ENCODE measurements at regions not wholly inside any gene's neighbourhood (a gene's known extent, or its start where the extent isn't known, plus 50 kb on each side); places are given as distances from the start of the nearest gene placed in this dataset.

- Mint-ChIP-seq H3K4me3 (no peak overlapping the region), H3K27me3 (ENCODE audit: low read depth) (peaks cover 15% of the 10 kb centered on the region), H3K36me3 (peaks cover 67% of the 10 kb centered on the region), H3K4me1 (no peaks in the 10 kb centered on the region), H3K9me3 (peaks cover 64% of the 10 kb centered on the region), H3K27ac (no peak overlapping the region)
- ATAC-seq (no peak), DNase-seq (ENCODE audit: low spot score) (no peak)
- ChIA-PET CTCF (no interaction called here), POLR2A (no interaction called here)
- TF ChIP-seq ZSCAN18 (CRISPR knock-in tag; IDR thresholded peaks at IDR 0.05) = no peak
- TF ChIP-seq FOXP1 (CRISPR knock-in tag; IDR thresholded peaks at IDR 0.05; ENCODE audit: borderline replicate concordance) = no peak
- TF ChIP-seq PRRX2 (CRISPR knock-in tag; IDR thresholded peaks at IDR 0.05) = no peak
- no peak for TF ChIP-seq USF2 (CRISPR knock-in tag; IDR thresholded peaks at IDR 0.05)
- TF ChIP-seq NFYB (CRISPR knock-in tag; conservative IDR thresholded peaks at IDR 0.05; ENCODE audit: low read depth) = no peak
- no peak for TF ChIP-seq GTF2I (CRISPR knock-in tag; conservative IDR thresholded peaks at IDR 0.05)
- no peak for TF ChIP-seq FOXJ3 (CRISPR knock-in tag; IDR thresholded peaks at IDR 0.05; ENCODE audit: borderline replicate concordance)
- no peak for TF ChIP-seq ESRRA (CRISPR knock-in tag; IDR thresholded peaks at IDR 0.05; ENCODE audit: borderline replicate concordance)
- TF ChIP-seq NFE2L1 (CRISPR knock-in tag; IDR thresholded peaks at IDR 0.05) = no peak
- no peak for TF ChIP-seq CTCF (IDR thresholded peaks at IDR 0.05)
- no peak for TF ChIP-seq KAT7 (CRISPR knock-in tag; IDR thresholded peaks at IDR 0.05; ENCODE audit: borderline replicate concordance)
- no peak for TF ChIP-seq ELF4 (CRISPR knock-in tag; IDR thresholded peaks at IDR 0.05; ENCODE audit: low read depth)
- TF ChIP-seq TP53 (CRISPR knock-in tag; IDR thresholded peaks at IDR 0.05) = no peak
- no peak for TF ChIP-seq OVOL2 (CRISPR knock-in tag; IDR thresholded peaks at IDR 0.05; ENCODE audit: borderline replicate concordance)
Observed at GRCh38 chr11:36948460-36949127, 350.6 kb upstream of the RAG2 start.

GRCh38 chr11:36945384-36945783 lies 347.3 kb upstream of the RAG2 start:
- H3K4me3 Mint-ChIP-seq = no peak overlapping the region
- TF ChIP-seq USF1 (CRISPR knock-in tag; IDR thresholded peaks at IDR 0.05) (no peak), RORB (CRISPR knock-in tag; IDR thresholded peaks at IDR 0.05) (no peak), TP53 (CRISPR knock-in tag; IDR thresholded peaks at IDR 0.05) (no peak), ZMAT4 (CRISPR knock-in tag; IDR thresholded peaks at IDR 0.05) (no peak), SMAD3 (CRISPR knock-in tag; IDR thresholded peaks at IDR 0.05; ENCODE audit: borderline replicate concordance) (no peak), HMGXB4 (CRISPR knock-in tag; IDR thresholded peaks at IDR 0.05) (no peak), MLX (CRISPR knock-in tag; IDR thresholded peaks at IDR 0.05) (no peak), RELA (CRISPR knock-in tag; IDR thresholded peaks at IDR 0.05; ENCODE audit: borderline replicate concordance) (no peak), EMX1 (CRISPR knock-in tag; IDR thresholded peaks at IDR 0.05) (no peak), STAT6 (CRISPR knock-in tag; conservative IDR thresholded peaks at IDR 0.05; ENCODE audit: low read depth) (no peak), GTF2I (CRISPR knock-in tag; conservative IDR thresholded peaks at IDR 0.05) (no peak), ZBTB21 (CRISPR knock-in tag; IDR thresholded peaks at IDR 0.05; ENCODE audit: borderline replicate concordance) (no peak), TEAD1 (CRISPR knock-in tag; IDR thresholded peaks at IDR 0.05) (no peak)
- POLR2A ChIA-PET = no interaction called here
- H3K36me3 Mint-ChIP-seq = peaks cover 52% of the 10 kb centered on the region
- ATAC-seq (no peak), DNase-seq (ENCODE audit: low spot score) (no peak)
- H3K4me1 Mint-ChIP-seq = no peaks in the 10 kb centered on the region
- peaks cover 32% of the 10 kb centered on the region for H3K9me3 Mint-ChIP-seq
- peaks cover 15% of the 10 kb centered on the region for H3K27me3 Mint-ChIP-seq (ENCODE audit: low read depth)
- CTCF ChIA-PET = no interaction called here
- H3K27ac Mint-ChIP-seq = no peak overlapping the region

Measured in WTC11 (cell line).